NT2/D1 (cell line): ENCODE measurements at regions not wholly inside any gene's neighbourhood (a gene's known extent, or its start where the extent isn't known, plus 50 kb on each side); places are given as distances from the start of the nearest gene placed in this dataset.

ENCODE experiments used
- DNase-seq: peaks from one replicate; pipeline ENCODE4 v3.0.0-alpha.2; 2011; ENCODE audit warnings: low read depth, low spot score
- H3K27me3 ChIP-seq: 2 replicates; pipeline ENCODE4 v1.6.0; 2011; ENCODE audit warnings: mild to moderate bottlenecking; ENCODE audit not compliant: insufficient read length, insufficient read depth
- H3K36me3 ChIP-seq: 2 replicates; pipeline ENCODE4 v1.6.1; 2011; ENCODE audit warnings: mild to moderate bottlenecking, low read length, mixed read lengths; ENCODE audit not compliant: insufficient read depth, insufficient read length
- H3K4me1 ChIP-seq: 2 replicates; pipeline ENCODE4 v1.5.1; 2011; ENCODE audit not compliant: insufficient read depth, insufficient read length
- H3K4me3 ChIP-seq: 2 replicates; pipeline ENCODE4 v1.5.1; 2011; ENCODE audit warnings: low read depth; ENCODE audit not compliant: insufficient read length
- H3K9ac ChIP-seq: 2 replicates; pipeline ENCODE4 v1.6.0; 2011; ENCODE audit warnings: low read depth; ENCODE audit not compliant: insufficient read length
- H3K9me3 ChIP-seq: 2 replicates; pipeline ENCODE4 v1.5.1; 2011; ENCODE audit warnings: mild to moderate bottlenecking, low read length; ENCODE audit not compliant: insufficient read depth
- SUZ12 ChIP-seq: IDR thresholded peaks from 2 replicates; pipeline ENCODE4 v1.6.1; 2011; ENCODE audit not compliant: insufficient read length, insufficient read depth; ENCODE audit errors: extremely low read depth
- YY1 ChIP-seq: IDR thresholded peaks from 2 replicates; pipeline ENCODE4 v1.6.1; 2011; ENCODE audit not compliant: insufficient read length, insufficient read depth
- ZNF274 ChIP-seq: IDR thresholded peaks from 2 replicates; pipeline ENCODE4 v1.6.1; 2011; ENCODE audit warnings: mild to moderate bottlenecking, low read depth, low read length

DNA sequence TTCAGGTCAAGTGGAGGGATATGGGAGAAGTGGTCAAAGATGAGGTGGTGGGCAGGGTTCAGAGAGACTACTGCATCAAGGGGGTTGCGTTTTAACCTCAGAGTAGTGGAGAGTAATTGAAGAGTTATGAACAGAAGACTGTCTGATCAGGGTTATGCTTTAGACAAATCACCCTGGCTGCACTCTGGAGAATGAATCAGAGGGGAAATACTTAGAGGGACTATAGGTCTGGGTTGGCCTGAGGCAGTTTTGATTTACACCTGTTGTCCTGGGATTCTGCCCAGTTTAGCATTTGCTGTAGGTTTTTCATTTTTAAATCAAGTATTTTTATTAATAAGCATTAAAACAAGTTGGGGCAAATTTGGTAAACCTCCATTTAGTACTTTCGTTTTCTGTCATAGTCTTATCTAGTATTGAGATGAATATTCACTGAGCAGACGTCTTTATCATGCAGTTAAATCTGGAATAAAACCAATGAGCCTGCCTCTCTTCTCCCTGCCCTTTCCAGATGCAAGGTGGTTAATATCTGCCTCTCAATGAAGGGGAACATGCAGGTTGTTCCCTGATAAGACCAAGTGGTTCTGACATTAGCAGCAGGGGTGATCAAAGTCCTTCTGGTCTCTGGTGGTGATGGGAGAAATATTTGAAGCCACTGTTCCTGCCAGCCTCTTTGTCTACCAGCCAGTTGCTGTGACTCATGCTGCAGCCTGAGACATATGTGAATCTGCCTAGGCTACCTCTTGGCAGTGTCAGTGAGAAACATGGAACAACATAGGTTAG, 116.0 kb upstream of the RPS6KA3 start:
- Histone ChIP-seq H3K9me3 (no peaks in the 10 kb centered on the region), H3K4me3 (no peak overlapping the region), H3K9ac (no peak overlapping the region), H3K36me3 (no peaks in the 10 kb centered on the region), H3K4me1 (no peaks in the 10 kb centered on the region), H3K27me3 (no peaks in the 10 kb centered on the region)
- DNase-seq = no peak
- no peak for TF ChIP-seq SUZ12
- no peak for TF ChIP-seq YY1

- no peaks in the 10 kb centered on the region for H3K36me3 ChIP-seq
- no peak overlapping the region for H3K9ac ChIP-seq
- no peaks in the 10 kb centered on the region for H3K4me1 ChIP-seq
- DNase-seq = no peak
- H3K4me3 ChIP-seq = no peak overlapping the region
- TF ChIP-seq ZNF274 (no peak), YY1 (no peak), SUZ12 (no peak)
- H3K9me3 ChIP-seq = no peaks in the 10 kb centered on the region
- H3K27me3 ChIP-seq = no peaks in the 10 kb centered on the region
Observed at GRCh38 chrX:20382082-20382481, 115.4 kb upstream of the RPS6KA3 start.

DNA sequence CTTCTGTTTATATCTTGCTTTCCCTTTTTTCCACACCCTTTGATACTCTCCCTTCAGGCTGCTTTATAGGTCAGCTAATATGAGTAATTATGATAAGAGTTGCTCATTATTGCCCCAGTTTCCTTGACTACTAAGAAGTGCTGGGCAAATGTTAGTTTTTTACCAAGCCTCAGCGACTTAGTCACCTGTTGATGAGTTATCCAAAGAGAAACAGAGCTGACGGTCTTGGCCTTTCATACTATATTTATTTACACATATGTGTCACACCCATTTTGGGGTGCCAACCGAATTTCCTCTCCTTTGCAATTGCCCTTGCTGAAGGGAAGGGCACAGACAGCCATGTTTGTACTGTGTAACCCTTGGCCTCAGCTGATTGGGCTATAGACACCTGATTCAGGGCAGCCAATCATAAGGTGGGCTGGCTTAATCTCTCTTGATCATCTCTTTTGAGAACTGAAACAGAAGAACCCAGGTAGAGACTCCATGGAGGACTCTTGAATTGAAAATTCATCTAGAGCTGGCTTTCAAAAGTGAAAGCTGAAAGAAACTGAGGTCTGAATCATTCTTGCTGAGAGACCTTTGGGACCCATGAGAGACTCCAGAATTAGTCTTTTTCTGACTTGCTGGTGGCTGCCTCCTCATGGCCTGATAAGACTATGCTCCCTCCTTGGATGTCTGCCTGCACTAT, 111.7 kb upstream of the RPS6KA3 start:
- no peak for DNase-seq
- no peak overlapping the region for H3K4me3 ChIP-seq

DNA sequence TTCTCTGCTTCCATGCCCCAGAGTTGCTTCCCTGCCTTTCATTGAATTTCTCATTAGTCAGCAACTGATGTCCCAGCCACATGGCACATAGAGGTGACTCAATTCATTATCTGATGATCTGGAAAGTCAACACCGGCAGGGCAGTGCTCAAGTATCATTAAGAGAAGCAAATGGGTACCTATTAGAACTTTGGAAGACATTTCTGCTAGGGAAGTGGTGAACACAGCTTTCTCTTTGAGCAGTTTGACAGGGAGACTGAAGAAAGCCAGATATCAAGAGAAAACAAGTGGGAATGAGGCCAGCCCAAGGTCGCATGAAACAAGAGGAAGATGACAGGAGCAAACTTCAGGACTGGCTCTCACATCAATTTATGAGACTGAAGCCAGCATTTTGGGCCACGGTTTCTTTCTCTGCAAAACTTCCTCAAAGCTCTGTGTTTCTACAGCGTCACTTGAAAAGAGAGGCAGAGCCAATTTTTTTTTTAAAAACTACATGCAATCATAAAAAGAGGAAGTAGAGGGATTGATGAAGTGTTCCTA, 108.3 kb upstream of the RPS6KA3 start:
- H3K9ac ChIP-seq = no peak overlapping the region
- H3K27me3 ChIP-seq = no peaks in the 10 kb centered on the region
- H3K9me3 ChIP-seq = no peaks in the 10 kb centered on the region
- TF ChIP-seq ZNF274 = no peak
- no peak for TF ChIP-seq YY1
- TF ChIP-seq SUZ12 = no peak
- no peak overlapping the region for H3K4me3 ChIP-seq
- H3K36me3 ChIP-seq = no peaks in the 10 kb centered on the region
- no peaks in the 10 kb centered on the region for H3K4me1 ChIP-seq
- DNase-seq = no peak

More for the DNA sequence above, 111.7 kb upstream of the RPS6KA3 start:
- no peaks in the 10 kb centered on the region for H3K4me1 ChIP-seq
- H3K36me3 ChIP-seq = no peaks in the 10 kb centered on the region
- TF ChIP-seq ZNF274 = no peak
- TF ChIP-seq YY1 = no peak
- TF ChIP-seq SUZ12 = no peak
- no peaks in the 10 kb centered on the region for H3K27me3 ChIP-seq
- no peak overlapping the region for H3K9ac ChIP-seq
- no peaks in the 10 kb centered on the region for H3K9me3 ChIP-seq

- TF ChIP-seq ZNF274 = no peak
- no peak for TF ChIP-seq SUZ12
- no peak for TF ChIP-seq YY1
- Histone ChIP-seq H3K27me3 (no peaks in the 10 kb centered on the region), H3K4me3 (no peak overlapping the region), H3K9me3 (no peaks in the 10 kb centered on the region), H3K9ac (no peak overlapping the region), H3K36me3 (no peaks in the 10 kb centered on the region), H3K4me1 (no peaks in the 10 kb centered on the region)
- DNase-seq = no peak
Observed at GRCh38 chrX:20374450-20374849, 107.7 kb upstream of the RPS6KA3 start.

GRCh38 chrX:20373063-20373462, 106.4 kb upstream of the RPS6KA3 start:
- H3K4me1 ChIP-seq = no peaks in the 10 kb centered on the region
- no peaks in the 10 kb centered on the region for H3K27me3 ChIP-seq
- no peaks in the 10 kb centered on the region for H3K36me3 ChIP-seq
- H3K4me3 ChIP-seq = no peak overlapping the region
- no peak overlapping the region for H3K9ac ChIP-seq
- no peak for TF ChIP-seq ZNF274
- no peak for TF ChIP-seq SUZ12
- no peak for TF ChIP-seq YY1
- no peaks in the 10 kb centered on the region for H3K9me3 ChIP-seq
- DNase-seq = no peak

- Histone ChIP-seq H3K36me3 (no peaks in the 10 kb centered on the region), H3K4me1 (no peaks in the 10 kb centered on the region), H3K4me3 (no peak overlapping the region), H3K9ac (no peak overlapping the region), H3K9me3 (no peaks in the 10 kb centered on the region), H3K27me3 (no peaks in the 10 kb centered on the region)
- TF ChIP-seq ZNF274 (no peak), SUZ12 (no peak), YY1 (no peak)
- no peak for DNase-seq
Observed at GRCh38 chrX:20372533-20372932, 105.8 kb upstream of the RPS6KA3 start.
